ENCODE measurements at regions not wholly inside any gene's neighbourhood (a gene's known extent, or its start where the extent isn't known, plus 50 kb on each side); places are given as distances from the start of the nearest gene placed in this dataset.

DNA sequence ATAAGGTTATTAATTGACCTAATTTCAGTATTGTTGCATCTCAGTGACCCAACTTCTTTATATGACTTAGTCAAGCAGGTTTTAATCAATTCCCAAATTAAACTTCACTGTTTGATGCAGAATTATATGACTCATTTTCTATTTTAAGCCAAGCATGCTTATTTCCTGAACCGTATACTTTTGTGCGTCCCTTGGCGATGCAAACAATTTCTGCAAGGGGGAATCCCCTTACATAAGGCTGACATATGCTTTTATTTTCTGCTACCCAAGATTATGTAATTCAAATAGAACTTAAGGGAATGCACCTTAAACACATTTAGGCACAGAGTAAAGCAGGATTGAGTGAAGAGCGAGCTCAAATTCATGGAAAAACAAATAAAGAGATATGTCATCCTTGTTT lies 303.9 kb downstream of the PDCD6IP start:
- Histone ChIP-seq H3K4me3 (no peak overlapping the region), H3K4me1 (no peaks in the 10 kb centered on the region), H3K27ac (no peak overlapping the region), H3K27me3 (no peaks in the 10 kb centered on the region), H3K9me3 (peaks cover 0 to 3% of the 10 kb centered on the region in 2 donors), H3K36me3 (no peaks in the 10 kb centered on the region)
- ATAC-seq = no peak
- TF ChIP-seq CTCF (IDR thresholded peaks at IDR 0.05) = no peak
- no peak for DNase-seq
- intact Hi-C loops (cut with DNase I) = no loop called here

GRCh38 chr3:34106379-34106778 lies 307.9 kb downstream of the PDCD6IP start:
- Histone ChIP-seq H3K36me3 (no peaks in the 10 kb centered on the region), H3K4me1 (no peaks in the 10 kb centered on the region), H3K9me3 (no peaks in the 10 kb centered on the region), H3K4me3 (no peak overlapping the region), H3K27ac (no peak overlapping the region), H3K27me3 (no peaks in the 10 kb centered on the region)
- no peak for ATAC-seq
- intact Hi-C loops (cut with DNase I) = no loop called here
- no peak for DNase-seq
- TF ChIP-seq CTCF (IDR thresholded peaks at IDR 0.05) = no peak

DNA sequence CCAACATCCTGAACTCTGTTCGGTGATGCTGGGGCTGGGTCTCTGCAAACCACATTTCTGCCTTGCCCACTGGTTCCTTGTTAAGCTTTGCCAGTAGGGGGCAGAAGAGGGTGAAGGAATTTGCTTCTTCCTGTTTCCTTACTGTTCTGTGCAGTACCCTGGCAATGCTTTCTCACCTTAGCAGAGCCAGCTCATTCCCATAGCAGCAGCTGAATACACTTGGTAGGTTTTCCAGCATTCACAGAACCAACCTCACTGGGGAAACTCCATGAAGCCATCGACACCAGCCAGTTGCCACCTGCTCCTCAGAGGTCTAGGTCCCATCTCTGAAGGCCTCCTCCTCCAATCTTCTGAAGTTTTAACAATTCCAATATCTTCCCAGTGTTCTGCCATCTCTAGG lies 308.4 kb downstream of the PDCD6IP start:
- H3K27ac ChIP-seq = no peak overlapping the region
- no peaks in the 10 kb centered on the region for H3K4me1 ChIP-seq
- DNase-seq (peak in 2 of 4 donors; percentile 1 to 7), ATAC-seq (peak; percentile 97)
- no peaks in the 10 kb centered on the region for H3K9me3 ChIP-seq
- no peaks in the 10 kb centered on the region for H3K27me3 ChIP-seq
- TF ChIP-seq CTCF (IDR thresholded peaks at IDR 0.05) = peak; percentile 34 to 52
- H3K36me3 ChIP-seq = no peaks in the 10 kb centered on the region
- no peak overlapping the region for H3K4me3 ChIP-seq
- intact Hi-C loops (cut with DNase I) = no loop called here

- Histone ChIP-seq H3K27me3 (no peaks in the 10 kb centered on the region), H3K27ac (no peak overlapping the region), H3K4me1 (no peaks in the 10 kb centered on the region), H3K9me3 (no peaks in the 10 kb centered on the region), H3K36me3 (no peaks in the 10 kb centered on the region), H3K4me3 (no peak overlapping the region)
- TF ChIP-seq CTCF (IDR thresholded peaks at IDR 0.05) = no peak
- intact Hi-C loops (cut with DNase I) = no loop called here
- ATAC-seq = no peak
- no peak for DNase-seq
Observed at GRCh38 chr3:34107669-34108068, 309.2 kb downstream of the PDCD6IP start.

GRCh38 chr3:34109021-34109420 lies 310.6 kb downstream of the PDCD6IP start:
- no peak for TF ChIP-seq CTCF (IDR thresholded peaks at IDR 0.05)
- Histone ChIP-seq H3K27me3 (no peaks in the 10 kb centered on the region), H3K9me3 (no peaks in the 10 kb centered on the region), H3K4me1 (no peaks in the 10 kb centered on the region), H3K4me3 (no peak overlapping the region), H3K36me3 (no peaks in the 10 kb centered on the region), H3K27ac (no peak overlapping the region)
- DNase-seq (no peak), ATAC-seq (no peak)
- intact Hi-C loops (cut with DNase I) = no loop called here

Data from left lung (tissue), 4 donors.